Lung (tissue), 11 donors: ENCODE measurements at regions not wholly inside any gene's neighbourhood (a gene's known extent, or its start where the extent isn't known, plus 50 kb on each side); places are given as distances from the start of the nearest gene placed in this dataset.

Source experiments
- ATAC-seq: fragments of 200-7000 bp; cut with Tn5 transposase; one replicate; pipeline ENCODE4 v1.9.1; 2020; ENCODE audit warnings: moderate number of reproducible peaks; ENCODE audit not compliant: insufficient read depth, low FRiP score
- DNase-seq, 3 donors: peaks; one replicate each; pipeline ENCODE4 v3.0.0-alpha.2; 2013 to 2017
- H3K27ac ChIP-seq, 2 donors: one replicate each; pipeline ENCODE4 v1.5.1; 2013; ENCODE audit warnings: mild to moderate bottlenecking in 2 of 2, moderate library complexity in 2 of 2, control low read depth in 1 of 2, inconsistent platforms in 1 of 2, low read depth in 1 of 2, low read length in 1 of 2
- H3K27me3 ChIP-seq, 3 donors: one replicate each; pipeline ENCODE4 v1.5.1; 2013; ENCODE audit warnings: low read length in 2 of 3; ENCODE audit not compliant: control insufficient read depth in 3 of 3, insufficient read depth in 3 of 3
- H3K36me3 ChIP-seq, 4 donors: one replicate each; pipeline ENCODE4 v1.5.1; 2013; ENCODE audit warnings: low read length in 4 of 4, mild to moderate bottlenecking in 1 of 4, moderate library complexity in 1 of 4; ENCODE audit not compliant: control insufficient read depth in 4 of 4, insufficient read depth in 4 of 4
- H3K4me1 ChIP-seq, 5 donors: one replicate each; pipeline ENCODE4 v1.5.1; 2013; ENCODE audit warnings: low read length in 5 of 5, mild to moderate bottlenecking in 2 of 5, moderate library complexity in 1 of 5; ENCODE audit not compliant: control insufficient read depth in 5 of 5, insufficient read depth in 5 of 5
- H3K4me3 ChIP-seq: one replicate; pipeline ENCODE4 v1.5.1; 2013; ENCODE audit warnings: mild to moderate bottlenecking, control low read depth, moderate library complexity
- H3K9ac ChIP-seq, 2 donors: one replicate each; pipeline ENCODE4 v1.5.1; 2013; ENCODE audit warnings: low read length in 2 of 2, control low read depth in 1 of 2; ENCODE audit not compliant: insufficient read depth in 1 of 2
- H3K9me3 ChIP-seq, 4 donors: one replicate each; pipeline ENCODE4 v1.5.1; 2013; ENCODE audit warnings: low read length in 3 of 4, mild to moderate bottlenecking in 1 of 4, moderate library complexity in 1 of 4; ENCODE audit not compliant: control insufficient read depth in 4 of 4, insufficient read depth in 3 of 4
- CTCF ChIP-seq: IDR thresholded peaks from 2 replicates; pipeline ENCODE4 v1.5.1; 2012; ENCODE audit warnings: mild to moderate bottlenecking; ENCODE audit errors: control extremely low read depth, extremely low read depth
- WGBS, 2 donors: extraction: QIAGEN DNeasy Blood & Tissue Kit; methylation state at CpG; one replicate each; pipeline ENCODE4 v1.1.7; 2013; 5-methylcytosine and 5-hydroxymethylcytosine counted together
- donor health status: control.
- donor health status: control.
- donor health status: Bipolar disorder and iron deficiency.
- donor health status: healthy.
- donor health status: DM: yes; HTN: yes; CAD: no.

GRCh38 chr22:45101515-45102227 lies 62.1 kb upstream of the NUP50 start:
- Histone ChIP-seq H3K27me3 (peaks cover 2 to 30% (median 5%) of the 10 kb centered on the region in 3 donors), H3K36me3 (no peaks in the 10 kb centered on the region), H3K27ac (no peak overlapping the region), H3K4me3 (no peak overlapping the region), H3K4me1 (no peaks in the 10 kb centered on the region), H3K9ac (no peak overlapping the region), H3K9me3 (no peaks in the 10 kb centered on the region)
- peak; percentile 67 for ATAC-seq
- peak in 1 of 3 donors; percentile 60 for DNase-seq
- peak; percentile 17 for TF ChIP-seq CTCF
- 38 to 46% methylated on average over 18 of the region's 18 CpGs for WGBS, 2 donors

DNA sequence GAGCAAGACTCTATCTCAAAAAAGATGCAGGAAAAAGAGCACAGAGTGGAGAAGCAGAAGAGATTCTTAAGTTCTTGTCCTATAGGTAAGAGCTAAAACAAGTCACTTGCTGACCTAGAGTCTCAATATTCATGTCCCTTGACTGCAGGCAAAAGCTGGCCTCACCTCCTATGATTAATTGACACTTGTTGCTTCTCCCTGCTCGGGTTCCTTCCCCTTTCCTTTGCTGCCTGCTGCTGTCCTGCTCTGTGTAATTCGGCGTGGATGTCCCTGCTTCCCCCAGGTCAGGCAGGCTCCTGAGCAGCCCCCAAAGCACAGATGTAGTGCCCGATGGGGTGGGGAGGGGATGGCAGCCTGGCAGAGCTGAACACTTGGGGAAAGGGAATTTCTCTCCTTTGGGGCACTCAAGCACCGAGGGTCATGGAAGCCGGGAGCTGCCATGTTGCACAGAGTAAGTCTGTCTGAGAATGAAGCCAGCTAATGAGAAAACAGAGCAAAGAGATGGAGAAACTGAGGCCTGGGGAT lies 60.8 kb upstream of the NUP50 start:
- Histone ChIP-seq H3K9me3 (peaks cover 0 to 2% (median 0%) of the 10 kb centered on the region in 4 donors), H3K27ac (no peak overlapping the region), H3K4me3 (no peak overlapping the region), H3K9ac (no peak overlapping the region), H3K4me1 (no peaks in the 10 kb centered on the region), H3K36me3 (no peaks in the 10 kb centered on the region), H3K27me3 (peaks cover 2 to 27% (median 5%) of the 10 kb centered on the region in 3 donors)
- DNase-seq (no peak), ATAC-seq (no peak)
- TF ChIP-seq CTCF = no peak
- WGBS, 2 donors = 50 to 55% methylated on average over 6 of the region's 6 CpGs

GRCh38 chr22:45103756-45104155 lies 60.0 kb upstream of the NUP50 start:
- peaks cover 2 to 27% (median 5%) of the 10 kb centered on the region in 3 donors for H3K27me3 ChIP-seq
- WGBS, 2 donors = 77 to 92% methylated on average over 10 of the region's 10 CpGs

More at GRCh38 chr22:45103756-45104155, 60.0 kb upstream of the NUP50 start:
- ATAC-seq = no peak
- Histone ChIP-seq H3K4me1 (no peaks in the 10 kb centered on the region), H3K9me3 (peaks cover 0 to 2% (median 0%) of the 10 kb centered on the region in 4 donors), H3K9ac (no peak overlapping the region), H3K4me3 (no peak overlapping the region), H3K36me3 (no peaks in the 10 kb centered on the region), H3K27ac (no peak overlapping the region)
- DNase-seq = no peak
- TF ChIP-seq CTCF = no peak
